NCI-H774 (cell line): ENCODE measurements at regions not wholly inside any gene's neighbourhood (a gene's known extent, or its start where the extent isn't known, plus 50 kb on each side); places are given as distances from the start of the nearest gene placed in this dataset.
"Not testable (repeated sequence)": the region's sequence is repeated elsewhere in the genome, so short reads cannot be mapped to it uniquely, and the experiment has no call there.

Experiments used
- DNase-seq: peaks from one replicate; lab custom pipeline; 2025; lab: John Stamatoyannopoulos, UW

GRCh38 chr15:66884115-66884622 is 181.2 kb upstream of the SMAD3 start:
- no peak for DNase-seq

- no peak for DNase-seq
Measured at GRCh38 chr15:66884661-66885237, 180.7 kb upstream of the SMAD3 start.

DNA sequence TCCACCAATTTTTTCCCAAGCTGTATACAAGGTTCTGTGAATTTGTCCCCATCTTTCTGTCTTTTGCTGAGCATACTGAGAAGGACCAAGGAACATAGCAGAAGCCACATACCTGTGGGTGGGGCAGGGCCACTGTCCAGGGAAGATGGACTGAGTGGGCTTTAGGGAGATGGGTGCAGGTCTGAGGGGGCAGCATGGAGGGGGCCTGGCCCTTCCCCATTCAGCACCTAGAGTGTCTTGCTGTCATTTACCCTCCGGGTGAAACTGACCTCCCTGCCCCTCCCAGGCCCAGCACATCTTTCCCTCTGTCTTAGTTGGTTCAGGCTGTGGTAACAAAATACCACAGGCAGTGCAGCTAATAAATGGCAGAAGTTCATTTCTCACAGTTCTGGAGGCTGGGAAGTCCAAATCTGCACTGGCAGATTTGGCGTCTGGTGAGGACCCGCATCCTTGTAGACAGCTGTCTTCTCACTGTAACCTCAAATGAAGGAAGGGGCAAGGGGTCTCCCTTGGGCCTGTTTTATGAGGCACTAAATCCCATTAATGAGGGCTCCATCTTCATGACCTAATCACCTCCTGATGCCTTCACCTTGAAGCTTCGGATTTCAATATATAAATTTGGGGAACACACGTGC is 180.0 kb upstream of the SMAD3 start:
- DNase-seq = no peak

GRCh38 chr15:66886241-66886675 is 179.1 kb upstream of the SMAD3 start:
- no peak for DNase-seq

DNA sequence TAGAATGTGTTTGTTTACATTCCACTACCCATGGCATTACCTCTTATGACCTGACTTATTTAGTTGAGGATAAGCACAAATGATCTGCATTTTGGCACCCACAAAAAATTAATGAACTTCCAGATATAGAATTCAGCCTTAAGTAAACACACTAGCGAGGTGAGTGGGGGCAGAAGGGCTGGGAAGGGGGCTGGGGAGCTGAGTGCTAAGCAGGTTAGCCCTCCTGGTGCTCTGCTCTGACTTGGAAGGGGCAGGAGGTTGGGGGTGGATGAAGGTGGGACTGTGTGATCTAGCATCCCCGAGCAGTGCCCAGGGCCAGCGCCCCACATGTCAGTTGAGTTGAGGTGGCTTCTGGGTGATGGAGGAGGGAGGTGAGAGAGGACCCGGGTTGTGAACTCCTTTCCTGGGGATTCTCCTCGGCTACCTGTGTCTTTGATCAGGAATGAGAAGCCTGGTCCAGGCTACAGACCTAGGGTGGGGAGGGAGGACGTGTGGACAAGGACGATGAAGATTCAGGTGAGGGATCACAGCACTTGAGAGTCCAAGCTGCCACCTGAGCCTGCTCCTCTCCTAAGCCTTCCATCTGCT is 178.6 kb upstream of the SMAD3 start:
- DNase-seq = no peak

DNA sequence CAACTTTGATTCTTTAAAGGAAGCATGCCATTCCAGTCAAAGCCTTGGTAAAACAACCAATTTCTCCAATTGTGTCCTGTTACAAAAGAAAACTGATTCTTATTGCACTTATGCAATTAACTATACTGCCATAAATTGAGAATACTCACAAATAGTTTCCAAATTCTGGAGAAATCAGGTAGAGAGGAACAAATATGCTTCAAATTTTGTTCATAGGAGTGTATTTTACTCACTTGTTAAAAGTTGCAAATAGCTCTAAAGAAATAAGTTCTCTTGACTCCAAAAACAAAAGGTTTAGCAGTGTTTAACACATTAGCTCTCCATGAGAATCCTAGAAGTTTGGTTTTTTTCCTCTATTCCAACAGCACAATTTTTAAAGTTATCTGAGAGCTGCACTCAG is 176.1 kb upstream of the SMAD3 start:
- DNase-seq = not testable (repeated sequence)

DNA sequence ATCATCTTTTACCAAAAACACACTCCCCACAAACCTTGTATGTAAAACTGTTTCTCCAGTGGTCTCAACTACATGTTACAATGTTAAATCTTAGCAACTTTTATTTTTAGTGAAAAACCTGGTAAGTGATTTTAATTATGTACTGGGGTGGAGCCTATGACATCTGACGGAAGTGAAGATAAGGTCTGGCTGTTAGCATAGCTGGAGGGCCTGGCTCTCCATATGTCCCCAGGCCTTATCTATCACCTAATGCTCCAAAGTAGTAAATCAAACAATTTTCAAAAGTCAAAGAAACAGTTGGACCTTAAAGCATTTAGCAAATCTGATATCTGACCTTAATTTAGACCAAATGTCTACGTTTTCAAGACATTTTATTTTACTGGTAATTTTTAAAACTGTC is 173.6 kb upstream of the SMAD3 start:
- DNase-seq = no peak

- no peak for DNase-seq
Measured at GRCh38 chr15:66893294-66893693, 172.1 kb upstream of the SMAD3 start.

- no peak for DNase-seq
Measured at GRCh38 chr15:66894363-66894762, 171.0 kb upstream of the SMAD3 start.

DNA sequence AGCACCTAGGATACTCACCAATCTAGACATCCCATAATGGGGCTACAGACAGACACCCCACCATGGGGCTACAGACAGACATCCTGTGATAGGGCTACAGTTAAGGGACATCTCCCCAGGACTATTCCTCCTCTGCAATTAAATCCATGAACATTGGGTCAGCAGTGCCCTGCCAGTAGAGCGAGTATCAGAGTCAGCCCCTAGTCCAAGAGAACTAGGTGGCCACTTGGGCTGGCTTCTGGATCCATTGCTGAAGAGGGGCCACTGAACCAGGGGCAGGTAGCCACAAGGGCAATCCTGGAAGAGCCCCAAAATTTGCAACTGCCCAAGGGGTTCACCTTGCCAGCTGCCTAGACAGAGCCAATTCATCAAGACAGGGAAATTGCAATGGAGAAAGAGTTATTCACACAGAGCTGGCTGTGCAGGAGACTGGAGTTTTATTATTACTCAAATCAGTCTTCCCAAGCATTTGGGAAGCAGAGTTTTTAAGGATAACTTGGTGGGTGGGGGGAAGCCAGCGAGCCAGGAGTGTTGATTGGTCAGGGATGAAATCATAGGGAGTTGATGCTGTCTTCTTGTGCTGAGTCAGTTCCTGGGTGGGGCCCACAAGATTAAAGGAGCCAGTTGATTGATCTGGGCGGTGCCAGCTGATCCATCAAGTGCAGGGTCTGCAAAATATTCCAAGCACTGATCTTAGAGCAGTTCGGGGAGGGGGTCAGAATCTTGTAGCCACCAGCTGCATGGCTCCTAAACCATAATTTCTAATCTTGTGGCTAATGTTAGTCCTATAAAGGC is 170.2 kb upstream of the SMAD3 start:
- DNase-seq = no peak

- DNase-seq = no peak
Measured at GRCh38 chr15:66895794-66896453, 169.5 kb upstream of the SMAD3 start.

DNA sequence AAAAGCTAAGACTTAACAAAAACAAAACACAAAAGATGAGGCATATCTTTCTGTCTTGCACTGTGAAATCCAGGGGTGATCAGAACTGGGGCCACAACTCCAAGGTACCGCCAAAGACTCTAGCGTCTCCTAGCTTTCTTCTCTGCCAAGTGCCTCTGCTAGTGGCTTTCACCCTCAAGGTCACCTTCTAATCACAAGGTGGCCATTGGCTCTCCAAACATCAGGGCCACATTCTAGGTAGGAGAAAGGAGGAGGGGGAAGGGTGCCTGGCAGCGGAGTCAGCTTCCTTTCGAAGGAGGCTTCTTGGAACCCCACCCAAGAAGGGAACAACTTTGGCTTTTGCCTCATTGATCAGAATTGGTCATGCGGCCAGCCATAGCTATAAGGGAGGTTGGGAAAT is 168.8 kb upstream of the SMAD3 start:
- no peak for DNase-seq

GRCh38 chr15:66897416-66897815 is 168.0 kb upstream of the SMAD3 start:
- DNase-seq = no peak

DNA sequence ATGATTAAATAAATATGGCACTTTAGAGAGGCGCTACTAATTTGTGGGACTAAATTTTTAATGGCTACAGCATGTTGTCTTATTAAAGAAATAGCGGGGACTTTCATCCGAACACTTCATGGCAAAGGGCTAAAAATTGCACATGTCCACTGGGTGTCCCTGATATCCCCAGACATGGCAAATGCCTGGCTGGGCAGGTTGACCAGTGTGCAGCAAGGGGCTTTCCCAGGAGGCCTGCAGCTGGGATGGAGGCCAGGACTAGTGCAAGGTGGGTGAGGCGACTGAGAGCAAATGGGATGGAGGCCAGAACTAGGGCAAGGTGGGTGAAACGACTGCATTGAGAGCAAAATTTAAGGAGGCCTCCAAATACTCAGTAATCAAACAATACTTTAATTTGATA is 167.4 kb upstream of the SMAD3 start:
- no peak for DNase-seq

DNA sequence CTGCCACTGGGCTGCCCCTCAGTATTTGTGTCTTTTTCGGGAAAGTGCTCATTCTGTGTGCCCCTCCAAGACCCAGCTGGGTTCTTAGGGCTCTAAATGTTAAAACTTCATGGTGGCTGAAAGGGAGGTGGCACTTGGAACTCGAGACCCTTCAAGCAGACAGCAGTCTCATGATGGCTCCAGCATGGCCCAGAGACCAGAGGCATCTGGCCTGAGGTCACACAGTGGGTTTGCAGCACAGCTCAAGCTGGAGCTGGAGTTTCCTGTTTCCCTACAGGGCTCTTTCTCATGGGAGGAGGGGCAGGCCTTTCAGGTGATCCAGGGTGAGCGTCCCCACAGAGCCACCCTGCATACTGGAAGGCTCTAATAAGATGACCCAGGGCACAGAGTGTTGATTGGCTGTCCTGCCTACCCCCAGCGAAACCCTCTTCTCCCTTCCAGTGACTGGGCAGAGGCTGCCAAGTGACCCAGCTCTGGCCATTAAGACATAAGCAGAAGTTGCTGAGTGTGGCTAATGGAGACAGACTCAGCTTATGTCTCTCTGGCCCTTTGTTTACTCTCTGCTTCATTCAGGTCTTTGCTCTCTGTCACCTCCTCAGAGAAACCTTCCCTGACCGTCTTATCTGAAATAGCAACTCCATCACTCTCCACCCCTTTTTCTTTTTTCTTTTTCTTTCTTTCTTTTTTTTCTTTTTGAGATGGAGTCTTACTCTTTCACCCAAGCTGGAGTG is 166.6 kb upstream of the SMAD3 start:
- DNase-seq = no peak

DNA sequence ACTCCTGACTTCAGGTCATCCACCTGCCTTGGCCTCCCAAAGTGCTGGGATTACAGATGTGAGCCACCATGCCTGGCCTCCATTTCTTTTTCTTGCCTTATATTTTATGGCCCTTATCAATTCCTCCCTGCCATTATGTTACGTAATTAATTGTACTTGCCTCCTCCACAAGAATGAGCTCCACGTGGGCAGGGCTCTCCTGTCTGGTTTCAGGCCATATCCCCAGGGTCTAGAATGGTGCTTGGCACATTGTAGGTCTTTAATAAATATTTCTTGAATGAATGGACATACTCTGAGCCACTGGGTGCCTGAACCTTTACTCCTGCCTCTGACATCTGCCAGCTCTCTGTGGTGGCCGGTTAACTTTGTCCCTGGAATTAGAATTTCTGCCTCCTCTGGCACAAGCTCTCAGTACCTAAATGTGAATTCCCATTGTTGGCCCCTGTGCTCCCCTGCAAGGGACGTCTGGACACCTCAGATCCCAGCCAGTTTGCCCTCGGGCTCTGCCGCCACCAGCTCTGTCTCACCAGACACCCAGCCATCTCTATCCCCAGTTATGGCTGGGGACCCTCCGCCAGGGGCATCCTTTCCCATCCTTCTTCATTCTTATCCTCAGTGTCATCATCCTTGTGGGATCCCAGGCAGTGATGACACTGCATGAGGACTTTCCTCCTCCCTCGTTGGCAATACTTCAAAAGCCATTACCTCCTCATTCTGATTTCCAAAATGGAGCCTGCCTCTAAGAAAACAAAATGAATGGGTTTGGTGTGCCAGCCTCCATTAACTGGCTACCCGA is 165.6 kb upstream of the SMAD3 start:
- no peak for DNase-seq

DNA sequence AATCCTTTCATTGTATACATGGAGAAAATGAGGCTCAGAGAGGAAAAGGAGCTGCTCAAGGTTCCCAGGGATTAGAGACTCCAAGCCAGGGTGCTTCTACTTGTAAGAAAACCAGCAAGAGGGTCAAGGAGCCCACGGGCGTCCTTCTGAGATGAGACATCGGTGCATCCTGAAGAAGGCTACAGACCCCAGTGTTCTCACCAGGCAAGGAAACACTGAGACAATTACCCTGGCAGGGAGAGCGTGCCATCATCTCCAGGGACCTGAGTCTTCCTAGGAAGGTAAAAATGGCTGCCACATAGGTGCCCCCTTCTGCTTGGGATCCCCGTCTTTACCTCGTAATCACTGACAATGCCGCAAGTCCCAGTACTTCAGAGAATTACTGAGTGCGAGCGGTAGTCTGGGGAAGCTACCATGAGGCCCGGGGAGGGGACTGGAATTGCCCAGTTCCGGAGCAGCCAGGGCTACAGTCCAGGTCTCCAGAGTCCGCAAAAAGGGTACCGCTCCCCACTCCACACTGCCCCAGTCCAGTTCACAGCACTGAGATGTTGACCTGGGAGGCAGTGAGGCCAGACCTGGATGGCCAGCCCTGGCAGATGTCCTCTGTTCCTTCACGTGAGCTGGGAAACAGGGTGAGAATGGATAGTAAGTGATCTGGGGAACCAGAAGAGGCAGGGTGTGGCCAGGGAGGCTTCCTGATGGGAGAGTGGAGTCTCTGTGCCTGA is 164.7 kb upstream of the SMAD3 start:
- DNase-seq = no peak

DNA sequence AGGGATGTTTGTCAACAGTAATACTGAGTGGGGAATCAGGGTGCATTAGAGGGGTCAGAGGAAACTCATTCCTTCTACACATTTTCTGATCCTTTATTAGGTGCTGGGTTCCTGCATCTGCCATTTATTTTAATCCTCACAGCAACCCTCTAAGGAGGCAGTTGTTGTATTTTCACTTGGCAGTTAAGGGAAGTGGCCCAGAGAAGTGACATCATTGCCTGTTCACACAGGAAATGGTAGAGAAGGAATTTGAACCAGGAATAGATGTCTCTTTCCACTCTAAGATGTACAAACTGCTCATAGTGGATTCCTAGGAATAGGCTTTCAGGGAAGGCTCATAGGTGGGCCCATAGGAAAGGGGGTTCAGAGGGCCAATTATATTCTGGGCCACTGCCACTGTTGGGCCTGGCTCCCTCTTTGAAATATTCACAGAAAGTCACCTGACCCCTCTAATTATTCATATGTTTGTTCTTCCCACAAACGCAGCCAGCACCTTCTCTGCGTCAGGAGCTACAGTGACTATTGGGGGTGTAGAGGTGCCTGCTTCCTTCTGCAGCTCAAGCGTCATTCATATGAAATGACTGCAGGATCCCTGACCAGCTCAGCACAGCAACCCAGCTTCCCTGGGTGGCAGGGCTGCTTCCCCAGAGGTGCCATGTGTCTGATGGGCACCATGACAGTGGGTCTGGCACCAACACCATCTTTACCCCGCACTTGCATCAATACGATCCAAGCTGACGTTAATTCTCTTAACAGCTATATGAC is 163.9 kb upstream of the SMAD3 start:
- DNase-seq = no peak

DNA sequence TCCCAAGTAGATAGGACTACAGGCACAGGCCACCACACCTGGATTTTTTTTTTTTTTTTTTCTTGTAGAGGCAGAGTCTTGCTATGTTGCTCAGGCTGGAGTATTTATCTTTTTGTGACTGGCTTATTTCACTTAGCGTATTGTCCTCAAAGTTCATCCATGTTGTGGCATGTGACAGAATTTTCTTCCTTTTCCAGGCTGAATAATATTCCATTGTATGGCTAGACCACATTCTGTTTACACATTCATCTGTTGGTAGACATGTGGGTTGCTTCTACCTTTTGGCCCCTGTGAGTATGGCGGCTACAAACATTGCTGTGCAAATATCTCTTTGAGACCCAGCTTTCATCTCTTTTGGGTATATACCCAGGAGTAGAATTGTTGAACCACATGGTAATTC is 160.2 kb upstream of the SMAD3 start:
- DNase-seq = no peak
